HL-60 (cell line): ENCODE measurements at regions not wholly inside any gene's neighbourhood (a gene's known extent, or its start where the extent isn't known, plus 50 kb on each side); places are given as distances from the start of the nearest gene placed in this dataset.

Experiments used
- DNase-seq, 2 experiments: peaks; one replicate each; pipeline ENCODE4 v3.0.0-alpha.2; 2010 to 2020; ENCODE audit warnings: low read depth in 1 of 2, low spot score in 1 of 2
- H3K27ac ChIP-seq: fragments of 250-450 bp; sonication (Bioruptor Pico); replicated peaks from 2 replicates; pipeline ENCODE4 v1.5.1; 2020; ENCODE audit warnings: mild to moderate bottlenecking, moderate library complexity
- H3K27me3 ChIP-seq: fragments of 250-450 bp; sonication (Bioruptor Pico); 2 replicates; pipeline ENCODE4 v1.5.1; 2021; ENCODE audit warnings: mild to moderate bottlenecking, moderate library complexity; ENCODE audit not compliant: insufficient read depth, poor library complexity, severe bottlenecking
- H3K4me3 ChIP-seq: replicated peaks from 2 replicates; pipeline ENCODE4 v1.5.1; 2011; ENCODE audit warnings: mild to moderate bottlenecking, control low read depth, low read length; ENCODE audit not compliant: insufficient read depth
- GABPA ChIP-seq: IDR thresholded peaks from 2 replicates; pipeline ENCODE4 v1.6.1; 2012; ENCODE audit warnings: low read depth
- POLR2AphosphoS5 ChIP-seq: IDR thresholded peaks from 2 replicates; pipeline ENCODE4 v1.6.1; 2012; ENCODE audit warnings: low read depth
- SPI1 ChIP-seq: IDR thresholded peaks from 2 replicates; pipeline ENCODE4 v1.6.1; 2012; ENCODE audit warnings: low read depth, mild to moderate bottlenecking, borderline replicate concordance
- TF ChIP-seq, protein P1 (sequence below): IDR thresholded peaks from one replicate; pipeline ENCODE4 v1.5.1; 2011; ENCODE audit warnings: low read length, control low read depth, inconsistent platforms; ENCODE audit not compliant: insufficient read depth
- TF ChIP-seq, protein P2 (sequence below): IDR thresholded peaks from 2 replicates; pipeline ENCODE4 v1.6.1; 2012; ENCODE audit warnings: low read depth; ENCODE audit not compliant: insufficient replicate concordance

DNA sequence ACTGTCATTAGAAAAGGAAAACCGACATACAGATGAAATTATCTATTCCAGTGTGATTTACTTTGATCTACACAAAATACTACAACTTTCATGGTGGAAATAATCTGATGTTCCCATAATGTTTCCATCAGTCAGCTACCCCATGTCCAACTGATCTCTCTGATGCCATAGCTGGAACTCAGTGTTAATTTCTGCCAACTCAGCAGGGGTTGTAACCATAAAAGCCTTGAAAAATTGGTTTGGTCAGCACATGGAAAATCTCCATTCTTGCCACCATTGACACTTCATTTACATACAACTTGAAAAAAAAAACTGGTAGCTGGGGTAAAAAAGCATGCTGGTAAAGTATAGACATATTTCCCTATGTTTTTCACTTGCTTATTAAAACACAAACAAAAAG, 1463.7 kb downstream of the OTOL1 start:
- TF ChIP-seq, protein P1, sequence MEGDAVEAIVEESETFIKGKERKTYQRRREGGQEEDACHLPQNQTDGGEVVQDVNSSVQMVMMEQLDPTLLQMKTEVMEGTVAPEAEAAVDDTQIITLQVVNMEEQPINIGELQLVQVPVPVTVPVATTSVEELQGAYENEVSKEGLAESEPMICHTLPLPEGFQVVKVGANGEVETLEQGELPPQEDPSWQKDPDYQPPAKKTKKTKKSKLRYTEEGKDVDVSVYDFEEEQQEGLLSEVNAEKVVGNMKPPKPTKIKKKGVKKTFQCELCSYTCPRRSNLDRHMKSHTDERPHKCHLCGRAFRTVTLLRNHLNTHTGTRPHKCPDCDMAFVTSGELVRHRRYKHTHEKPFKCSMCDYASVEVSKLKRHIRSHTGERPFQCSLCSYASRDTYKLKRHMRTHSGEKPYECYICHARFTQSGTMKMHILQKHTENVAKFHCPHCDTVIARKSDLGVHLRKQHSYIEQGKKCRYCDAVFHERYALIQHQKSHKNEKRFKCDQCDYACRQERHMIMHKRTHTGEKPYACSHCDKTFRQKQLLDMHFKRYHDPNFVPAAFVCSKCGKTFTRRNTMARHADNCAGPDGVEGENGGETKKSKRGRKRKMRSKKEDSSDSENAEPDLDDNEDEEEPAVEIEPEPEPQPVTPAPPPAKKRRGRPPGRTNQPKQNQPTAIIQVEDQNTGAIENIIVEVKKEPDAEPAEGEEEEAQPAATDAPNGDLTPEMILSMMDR: no peak
- TF ChIP-seq POLR2AphosphoS5 (no peak), SPI1 (no peak), GABPA (no peak)
- TF ChIP-seq, protein P2, sequence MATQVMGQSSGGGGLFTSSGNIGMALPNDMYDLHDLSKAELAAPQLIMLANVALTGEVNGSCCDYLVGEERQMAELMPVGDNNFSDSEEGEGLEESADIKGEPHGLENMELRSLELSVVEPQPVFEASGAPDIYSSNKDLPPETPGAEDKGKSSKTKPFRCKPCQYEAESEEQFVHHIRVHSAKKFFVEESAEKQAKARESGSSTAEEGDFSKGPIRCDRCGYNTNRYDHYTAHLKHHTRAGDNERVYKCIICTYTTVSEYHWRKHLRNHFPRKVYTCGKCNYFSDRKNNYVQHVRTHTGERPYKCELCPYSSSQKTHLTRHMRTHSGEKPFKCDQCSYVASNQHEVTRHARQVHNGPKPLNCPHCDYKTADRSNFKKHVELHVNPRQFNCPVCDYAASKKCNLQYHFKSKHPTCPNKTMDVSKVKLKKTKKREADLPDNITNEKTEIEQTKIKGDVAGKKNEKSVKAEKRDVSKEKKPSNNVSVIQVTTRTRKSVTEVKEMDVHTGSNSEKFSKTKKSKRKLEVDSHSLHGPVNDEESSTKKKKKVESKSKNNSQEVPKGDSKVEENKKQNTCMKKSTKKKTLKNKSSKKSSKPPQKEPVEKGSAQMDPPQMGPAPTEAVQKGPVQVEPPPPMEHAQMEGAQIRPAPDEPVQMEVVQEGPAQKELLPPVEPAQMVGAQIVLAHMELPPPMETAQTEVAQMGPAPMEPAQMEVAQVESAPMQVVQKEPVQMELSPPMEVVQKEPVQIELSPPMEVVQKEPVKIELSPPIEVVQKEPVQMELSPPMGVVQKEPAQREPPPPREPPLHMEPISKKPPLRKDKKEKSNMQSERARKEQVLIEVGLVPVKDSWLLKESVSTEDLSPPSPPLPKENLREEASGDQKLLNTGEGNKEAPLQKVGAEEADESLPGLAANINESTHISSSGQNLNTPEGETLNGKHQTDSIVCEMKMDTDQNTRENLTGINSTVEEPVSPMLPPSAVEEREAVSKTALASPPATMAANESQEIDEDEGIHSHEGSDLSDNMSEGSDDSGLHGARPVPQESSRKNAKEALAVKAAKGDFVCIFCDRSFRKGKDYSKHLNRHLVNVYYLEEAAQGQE: no peak
- Histone ChIP-seq H3K27me3 (no peaks in the 10 kb centered on the region), H3K27ac (no peak overlapping the region), H3K4me3 (no peak overlapping the region)
- DNase-seq: no peak

DNA sequence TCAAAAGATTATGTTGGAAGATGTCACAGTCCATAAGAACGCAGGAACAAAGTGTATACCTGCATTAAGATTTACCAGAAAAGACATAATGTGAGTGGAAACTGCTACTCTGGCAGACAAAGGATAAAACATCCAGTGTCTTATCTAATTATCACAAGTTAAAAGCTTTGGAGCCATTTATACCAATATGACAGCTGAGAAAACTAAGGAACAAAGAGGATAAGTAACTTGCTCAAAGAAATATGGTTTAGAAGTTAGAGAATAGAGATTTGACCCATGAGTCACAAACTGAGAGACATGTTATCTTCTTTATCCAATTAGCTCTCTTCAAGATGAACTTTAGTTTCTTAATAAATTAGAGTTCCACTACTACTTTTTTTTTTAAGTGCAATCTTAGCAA, 1473.7 kb downstream of the OTOL1 start:
- no peak overlapping the region for H3K4me3 ChIP-seq
- H3K27ac ChIP-seq: no peak overlapping the region
- no peaks in the 10 kb centered on the region for H3K27me3 ChIP-seq
- TF ChIP-seq SPI1: no peak
- no peak for TF ChIP-seq POLR2AphosphoS5
- TF ChIP-seq GABPA: no peak
- TF ChIP-seq, protein P2: no peak
- TF ChIP-seq, protein P1: no peak
- no peak for DNase-seq

DNA sequence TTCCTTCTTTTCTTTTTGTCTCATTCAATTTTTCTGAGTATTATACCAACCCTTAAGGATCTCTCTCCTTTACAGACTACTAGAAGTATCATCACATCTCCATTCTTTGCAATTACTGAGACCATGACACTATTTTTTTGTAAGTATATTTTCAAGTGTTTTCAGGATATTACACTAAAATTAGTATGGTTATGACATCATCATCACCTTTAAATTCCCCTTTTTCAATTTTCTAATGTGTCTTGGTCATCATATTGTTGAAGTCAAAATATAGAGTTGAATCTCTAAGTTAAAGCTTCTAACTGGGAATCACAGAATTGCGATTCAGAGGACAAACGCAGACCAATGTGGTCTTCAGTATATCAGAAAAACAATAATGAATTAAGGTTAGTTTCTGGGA, 1475.1 kb downstream of the OTOL1 start:
- TF ChIP-seq, protein P2: no peak
- TF ChIP-seq POLR2AphosphoS5 (no peak), GABPA (no peak), SPI1 (no peak)
- TF ChIP-seq, protein P1: no peak
- no peak overlapping the region for H3K4me3 ChIP-seq
- H3K27me3 ChIP-seq: no peaks in the 10 kb centered on the region
- no peak for DNase-seq
- no peak overlapping the region for H3K27ac ChIP-seq
